DND-41 (cell line): ENCODE measurements at regions not wholly inside any gene's neighbourhood (a gene's known extent, or its start where the extent isn't known, plus 50 kb on each side); places are given as distances from the start of the nearest gene placed in this dataset.

Source experiments
- ATAC-seq: fragments of 200-7000 bp; cut with Tn5 transposase; 3 replicates; pipeline ENCODE4 v1.9.1; 2021; ENCODE audit warnings: low read depth; ENCODE audit not compliant: insufficient read depth
- DNase-seq: peaks from one replicate; pipeline ENCODE4 v3.0.0-alpha.2; 2020
- H2AFZ ChIP-seq: 2 replicates; pipeline ENCODE4 v1.6.0; 2012; ENCODE audit warnings: low read depth, low read length
- H3K27ac ChIP-seq: 2 replicates; pipeline ENCODE4 v1.5.1; 2012; ENCODE audit warnings: low read length, inconsistent platforms
- H3K27me3 ChIP-seq: fragments of 200-600 bp; sonication (generic); 2 replicates; pipeline ENCODE4 v1.6.0; 2012; ENCODE audit warnings: low read length, mild to moderate bottlenecking, inconsistent platforms; ENCODE audit not compliant: insufficient read depth, poor library complexity
- H3K36me3 ChIP-seq: 2 replicates; pipeline ENCODE4 v1.5.1; 2012; ENCODE audit warnings: low read length, inconsistent platforms; ENCODE audit not compliant: insufficient read depth
- H3K4me1 ChIP-seq: 2 replicates; pipeline ENCODE4 v1.5.1; 2012; ENCODE audit warnings: mild to moderate bottlenecking, low read length; ENCODE audit not compliant: insufficient read depth
- H3K4me2 ChIP-seq: 2 replicates; pipeline ENCODE4 v1.6.0; 2012; ENCODE audit warnings: mild to moderate bottlenecking, moderate library complexity, low read length, inconsistent platforms; ENCODE audit not compliant: insufficient read depth
- H3K4me3 ChIP-seq, 2 experiments: fragments of 200-600 bp in 1 of 2; shearing (Covaris generic) in 1 of 2; 2 replicates each; pipeline ENCODE4 v1.5.1; 2012 to 2016; ENCODE audit warnings: inconsistent platforms in 2 of 2, low read length in 2 of 2, mild to moderate bottlenecking in 2 of 2, low read depth in 1 of 2, moderate library complexity in 1 of 2
- H3K79me2 ChIP-seq: 2 replicates; pipeline ENCODE4 v1.6.0; 2012; ENCODE audit warnings: low read length, inconsistent platforms; ENCODE audit not compliant: insufficient read depth
- H3K9ac ChIP-seq: 2 replicates; pipeline ENCODE4 v1.6.0; 2012; ENCODE audit warnings: low read depth, mild to moderate bottlenecking, inconsistent platforms, low read length, moderate library complexity
- H3K9me3 ChIP-seq: 2 replicates; pipeline ENCODE4 v1.5.1; 2012; ENCODE audit warnings: low read length, moderate library complexity, mild to moderate bottlenecking, inconsistent platforms; ENCODE audit not compliant: insufficient read depth, severe bottlenecking
- H4K20me1 ChIP-seq: 2 replicates; pipeline ENCODE4 v1.6.0; 2012; ENCODE audit warnings: low read length; ENCODE audit not compliant: insufficient read depth
- EZH2 ChIP-seq: IDR thresholded peaks from 3 replicates; pipeline ENCODE4 v1.6.1; 2012; ENCODE audit warnings: borderline replicate concordance, low read depth, mild to moderate bottlenecking, moderate library complexity, low read length, inconsistent platforms; ENCODE audit not compliant: severe bottlenecking
- TF ChIP-seq, protein P1 (sequence below): IDR thresholded peaks from 2 replicates; pipeline ENCODE4 v1.5.1; 2012; ENCODE audit warnings: borderline replicate concordance, low read length, moderate library complexity, mild to moderate bottlenecking; ENCODE audit not compliant: poor library complexity, severe bottlenecking; ENCODE audit errors: extremely low read depth

DNA sequence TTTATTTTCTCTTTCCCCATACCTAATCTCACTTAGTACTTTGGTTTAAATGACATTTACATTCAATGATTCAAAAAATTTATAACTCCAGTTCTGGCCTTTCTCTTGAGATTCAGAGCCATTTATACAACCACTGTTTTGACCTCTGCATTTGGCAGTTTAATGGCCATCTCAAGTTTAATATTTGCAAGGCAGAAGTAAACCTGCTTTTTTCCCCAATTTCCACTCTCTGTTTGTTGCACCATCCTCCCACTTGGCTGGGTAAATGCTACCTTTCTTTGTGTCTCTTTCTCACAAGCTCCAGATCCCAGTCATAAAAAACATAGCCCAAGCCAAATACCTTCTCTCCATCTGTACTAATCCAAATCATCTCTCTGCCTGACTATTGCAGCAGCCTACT, 315.2 kb upstream of the MTPN start:
- no peaks in the 10 kb centered on the region for H3K4me1 ChIP-seq
- no peak overlapping the region for H2AFZ ChIP-seq

DNA sequence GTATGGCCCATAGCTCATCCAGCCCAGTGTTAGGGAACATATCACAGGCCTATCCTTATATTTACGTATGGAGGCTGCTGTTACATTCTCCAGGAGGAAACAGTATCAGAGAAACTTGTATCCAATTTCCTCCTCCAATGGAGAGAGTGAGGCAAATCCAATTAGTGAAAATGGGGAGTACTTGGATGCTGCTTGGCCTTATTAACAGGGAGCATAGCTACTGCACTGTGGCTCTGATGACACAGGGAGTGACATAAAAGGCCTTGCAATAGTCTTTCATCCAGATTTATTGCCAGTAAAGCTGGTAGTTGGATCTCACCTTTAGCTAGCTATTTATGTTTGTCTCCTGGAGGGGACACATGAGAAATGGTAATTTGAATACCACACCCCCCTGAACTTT, 313.2 kb upstream of the MTPN start:
- no peak overlapping the region for H3K4me3 ChIP-seq
- H3K36me3 ChIP-seq, result no peaks in the 10 kb centered on the region
- ATAC-seq, result no peak
- no peak overlapping the region for H3K27ac ChIP-seq
- H3K79me2 ChIP-seq, result no peaks in the 10 kb centered on the region
- H3K4me1 ChIP-seq, result no peaks in the 10 kb centered on the region
- H3K9me3 ChIP-seq, result no peaks in the 10 kb centered on the region
- no peak for DNase-seq
- no peaks in the 10 kb centered on the region for H3K27me3 ChIP-seq
- no peak overlapping the region for H3K9ac ChIP-seq
- no peak for TF ChIP-seq EZH2
- TF ChIP-seq, protein P1, sequence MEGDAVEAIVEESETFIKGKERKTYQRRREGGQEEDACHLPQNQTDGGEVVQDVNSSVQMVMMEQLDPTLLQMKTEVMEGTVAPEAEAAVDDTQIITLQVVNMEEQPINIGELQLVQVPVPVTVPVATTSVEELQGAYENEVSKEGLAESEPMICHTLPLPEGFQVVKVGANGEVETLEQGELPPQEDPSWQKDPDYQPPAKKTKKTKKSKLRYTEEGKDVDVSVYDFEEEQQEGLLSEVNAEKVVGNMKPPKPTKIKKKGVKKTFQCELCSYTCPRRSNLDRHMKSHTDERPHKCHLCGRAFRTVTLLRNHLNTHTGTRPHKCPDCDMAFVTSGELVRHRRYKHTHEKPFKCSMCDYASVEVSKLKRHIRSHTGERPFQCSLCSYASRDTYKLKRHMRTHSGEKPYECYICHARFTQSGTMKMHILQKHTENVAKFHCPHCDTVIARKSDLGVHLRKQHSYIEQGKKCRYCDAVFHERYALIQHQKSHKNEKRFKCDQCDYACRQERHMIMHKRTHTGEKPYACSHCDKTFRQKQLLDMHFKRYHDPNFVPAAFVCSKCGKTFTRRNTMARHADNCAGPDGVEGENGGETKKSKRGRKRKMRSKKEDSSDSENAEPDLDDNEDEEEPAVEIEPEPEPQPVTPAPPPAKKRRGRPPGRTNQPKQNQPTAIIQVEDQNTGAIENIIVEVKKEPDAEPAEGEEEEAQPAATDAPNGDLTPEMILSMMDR, result no peak
- H3K4me2 ChIP-seq, result no peak overlapping the region
- H2AFZ ChIP-seq, result no peak overlapping the region
- no peaks in the 10 kb centered on the region for H4K20me1 ChIP-seq

More for the DNA sequence above, 315.2 kb upstream of the MTPN start:
- no peaks in the 10 kb centered on the region for H3K9me3 ChIP-seq
- H3K79me2 ChIP-seq, result no peaks in the 10 kb centered on the region
- TF ChIP-seq, protein P1, result no peak
- TF ChIP-seq EZH2, result no peak
- no peak overlapping the region for H3K4me3 ChIP-seq
- no peak overlapping the region for H3K4me2 ChIP-seq
- no peak overlapping the region for H3K9ac ChIP-seq
- ATAC-seq (no peak), DNase-seq (no peak)
- H3K27ac ChIP-seq, result no peak overlapping the region
- no peaks in the 10 kb centered on the region for H3K36me3 ChIP-seq
- H3K27me3 ChIP-seq, result no peaks in the 10 kb centered on the region
- H4K20me1 ChIP-seq, result no peaks in the 10 kb centered on the region

DNA sequence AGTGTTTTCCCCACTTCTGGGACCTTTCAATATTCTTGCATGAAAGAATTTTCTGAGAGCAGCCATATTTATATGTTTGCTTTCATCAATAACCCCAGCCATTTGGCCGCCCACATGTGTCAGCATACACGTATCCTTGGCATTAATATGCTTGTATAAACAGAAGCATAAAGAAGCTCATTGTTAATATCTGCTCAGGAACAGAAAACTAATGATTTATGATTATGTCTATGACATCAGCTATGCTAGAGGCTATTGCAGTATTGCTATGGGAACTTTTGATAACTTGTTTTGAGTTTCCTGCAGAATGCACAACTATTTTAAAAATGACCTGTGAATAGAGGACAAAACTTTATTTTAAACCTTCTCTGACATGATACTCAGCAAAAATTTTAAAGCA, 300.9 kb upstream of the MTPN start:
- H3K36me3 ChIP-seq, result no peaks in the 10 kb centered on the region
- H4K20me1 ChIP-seq, result no peaks in the 10 kb centered on the region
- H3K9ac ChIP-seq, result no peak overlapping the region
- no peak overlapping the region for H3K27ac ChIP-seq
- H3K9me3 ChIP-seq, result no peaks in the 10 kb centered on the region
- H3K4me3 ChIP-seq, result no peak overlapping the region
- no peaks in the 10 kb centered on the region for H3K4me1 ChIP-seq
- ATAC-seq (no peak), DNase-seq (no peak)
- no peaks in the 10 kb centered on the region for H3K27me3 ChIP-seq
- TF ChIP-seq EZH2, result no peak
- TF ChIP-seq, protein P1, result no peak
- no peak overlapping the region for H2AFZ ChIP-seq
- H3K4me2 ChIP-seq, result no peak overlapping the region
- H3K79me2 ChIP-seq, result no peaks in the 10 kb centered on the region

DNA sequence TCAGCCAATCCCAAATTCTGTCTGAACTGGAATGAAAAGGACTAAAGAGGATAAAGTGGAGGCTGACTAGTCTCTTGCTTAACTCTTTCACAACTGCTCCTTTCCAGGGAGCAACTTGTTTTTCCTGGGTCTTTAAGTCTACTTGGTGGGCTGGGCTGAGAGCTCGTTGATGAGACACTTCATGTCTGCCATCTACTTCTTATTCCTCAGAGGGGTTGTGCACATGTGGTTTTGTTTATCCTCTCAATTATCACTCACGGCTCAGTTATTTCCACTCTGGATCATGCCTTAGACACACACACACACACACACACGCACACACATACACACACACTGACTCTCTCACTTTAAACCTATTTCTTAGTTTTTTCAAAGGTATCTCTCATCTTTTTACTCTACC, 298.6 kb upstream of the MTPN start:
- Histone ChIP-seq H3K27me3 (no peaks in the 10 kb centered on the region), H3K4me3 (no peak overlapping the region), H3K79me2 (no peaks in the 10 kb centered on the region), H3K9ac (no peak overlapping the region), H3K36me3 (no peaks in the 10 kb centered on the region), H3K4me1 (no peaks in the 10 kb centered on the region), H4K20me1 (no peaks in the 10 kb centered on the region), H2AFZ (no peak overlapping the region), H3K4me2 (no peak overlapping the region), H3K27ac (no peak overlapping the region), H3K9me3 (no peaks in the 10 kb centered on the region)
- TF ChIP-seq, protein P1, result no peak
- TF ChIP-seq EZH2, result no peak
- DNase-seq, result no peak
- no peak for ATAC-seq
